Panc1 (cell line): ENCODE measurements at regions not wholly inside any gene's neighbourhood (a gene's known extent, or its start where the extent isn't known, plus 50 kb on each side); places are given as distances from the start of the nearest gene placed in this dataset.

Source experiments
- ATAC-seq: fragments of 200-7000 bp; cut with Tn5 transposase; 2 replicates; pipeline ENCODE4 v1.9.1; 2020; ENCODE audit warnings: mild to moderate bottlenecking, moderate library complexity
- BruUV-seq: library from RNA; stranded (reverse); fragments of 400-500 nt; replicated peaks from 2 replicates; lab custom pipeline; 2021; lab: Mats Ljungman, UMichigan
- CTCF ChIA-PET: fragments of 300-600 bp; sonication (Branson Sonifier 250); formaldehyde crosslinking; loops from one replicate; lab custom pipeline; 2022; ENCODE audit warnings: antibody characterized with exemption; lab: Charles Lee
- POLR2A ChIA-PET: fragments of 300-600 bp; sonication (Branson Sonifier 250); formaldehyde crosslinking; loops from one replicate; lab custom pipeline; 2022; ENCODE audit warnings: antibody characterized with exemption; lab: Charles Lee
- DNase-seq: peaks from one replicate; pipeline ENCODE4 v3.0.0-alpha.2; 2010; ENCODE audit warnings: low read depth, low spot score
- H3K27ac ChIP-seq: 2 replicates; pipeline ENCODE4 v1.5.1; 2011; ENCODE audit warnings: mild to moderate bottlenecking, low read length, inconsistent platforms
- H3K27me3 ChIP-seq: fragments of 200-500 bp; sonication (Bioruptor generic); 2 replicates; pipeline ENCODE4 v1.6.0; 2014; ENCODE audit warnings: low read length, inconsistent platforms; ENCODE audit not compliant: control insufficient read depth, insufficient read depth
- H3K36me3 ChIP-seq: fragments of 200-500 bp; sonication (Bioruptor generic); 2 replicates; pipeline ENCODE4 v1.5.1; 2014; ENCODE audit warnings: inconsistent platforms, mild to moderate bottlenecking, low read length, moderate library complexity; ENCODE audit not compliant: control insufficient read depth, insufficient read depth
- H3K4me1 ChIP-seq: 2 replicates; pipeline ENCODE4 v1.5.1; 2011; ENCODE audit warnings: inconsistent platforms, mild to moderate bottlenecking, low read length, moderate library complexity; ENCODE audit not compliant: control insufficient read depth, insufficient read depth
- H3K4me3 ChIP-seq, 2 experiments: 2 replicates each; pipeline ENCODE4 v1.5.1; 2011 to 2012; ENCODE audit warnings: low read depth in 2 of 2, low read length in 2 of 2, mild to moderate bottlenecking in 2 of 2, inconsistent platforms in 1 of 2, moderate library complexity in 1 of 2
- H3K9me3 ChIP-seq: fragments of 200-500 bp; sonication (Bioruptor generic); 2 replicates; pipeline ENCODE4 v1.5.1; 2014; ENCODE audit warnings: low read depth, mild to moderate bottlenecking, inconsistent platforms, low read length, moderate library complexity; ENCODE audit not compliant: control insufficient read depth, insufficient read depth
- CTCF ChIP-seq: fragments of 450-650 bp; IDR thresholded peaks from 2 replicates; pipeline ENCODE4 v1.5.1; 2017; ENCODE audit warnings: mild to moderate bottlenecking
- POLR2AphosphoS5 ChIP-seq: IDR thresholded peaks from 2 replicates; pipeline ENCODE4 v1.6.1; 2012; ENCODE audit warnings: mild to moderate bottlenecking, low read depth, low read length, moderate library complexity
- REST ChIP-seq, 2 experiments: IDR thresholded peaks; 2 replicates each; pipeline ENCODE4 v1.6.1; 2011 to 2012; ENCODE audit warnings: low read depth in 2 of 2, control low read depth in 1 of 2, low read length in 1 of 2, mild to moderate bottlenecking in 1 of 2, moderate library complexity in 1 of 2; ENCODE audit not compliant: insufficient read depth in 1 of 2
- SIN3A ChIP-seq: IDR thresholded peaks from 2 replicates; pipeline ENCODE4 v1.6.1; 2012; ENCODE audit warnings: low read depth, mild to moderate bottlenecking, low read length, moderate library complexity, borderline replicate concordance; ENCODE audit not compliant: insufficient read depth
- TCF7L2 ChIP-seq: IDR thresholded peaks from 2 replicates; pipeline ENCODE4 v1.6.1; 2011; ENCODE audit warnings: mild to moderate bottlenecking, low read depth, low read length, inconsistent platforms
- in situ Hi-C: cut with HindIII; loops from 2 replicates; pipeline ENCODE4 v1.10.0; 2016; ENCODE audit warnings: low sequenced_read_pairs, low pct_unique_long_range_greater_than_20kb
- intact Hi-C: fragments of 100-400 bp; cut with micrococcal nuclease; formaldehyde crosslinking; loops from one replicate; pipeline ENCODE4 v1.10.0; 2022; ENCODE audit not compliant: unreplicated experiment

GRCh38 chr13:81848291-81848690 lies 1507.4 kb upstream of the SPRY2 start:
- no peaks in the 10 kb centered on the region for H3K27me3 ChIP-seq
- no peaks in the 10 kb centered on the region for H3K4me1 ChIP-seq
- H3K4me3 ChIP-seq: no peak overlapping the region
- in situ Hi-C loops: no loop called here
- ChIA-PET POLR2A (no interaction called here), CTCF (no interaction called here)
- ATAC-seq (no peak), DNase-seq (no peak)
- intact Hi-C loops: no loop called here
- no peak for TF ChIP-seq TCF7L2
- no peak for TF ChIP-seq POLR2AphosphoS5
- no peak for TF ChIP-seq SIN3A
- no peak for TF ChIP-seq REST (IDR thresholded peaks at IDR 0.05; ENCODE audit: insufficient read depth in 1 of 2, low read depth in 2 of 2, low read length in 1 of 2)
- TF ChIP-seq CTCF: no peak
- BruUV-seq: no TSS peak
- H3K9me3 ChIP-seq: no peaks in the 10 kb centered on the region
- no peak overlapping the region for H3K27ac ChIP-seq
- H3K36me3 ChIP-seq: no peaks in the 10 kb centered on the region

GRCh38 chr13:81846771-81847170 lies 1505.8 kb upstream of the SPRY2 start:
- BruUV-seq: no TSS peak
- ChIA-PET POLR2A (no interaction called here), CTCF (no interaction called here)
- no peak overlapping the region for H3K27ac ChIP-seq
- TF ChIP-seq REST (IDR thresholded peaks at IDR 0.05; ENCODE audit: insufficient read depth in 1 of 2, low read depth in 2 of 2, low read length in 1 of 2) (no peak), POLR2AphosphoS5 (no peak), SIN3A (no peak), TCF7L2 (no peak), CTCF (no peak)
- no peak for DNase-seq
- ATAC-seq: no peak
- H3K27me3 ChIP-seq: no peaks in the 10 kb centered on the region
- H3K4me3 ChIP-seq: no peak overlapping the region
- H3K36me3 ChIP-seq: no peaks in the 10 kb centered on the region
- in situ Hi-C loops (no loop called here), intact Hi-C loops (no loop called here)
- no peaks in the 10 kb centered on the region for H3K4me1 ChIP-seq
- no peaks in the 10 kb centered on the region for H3K9me3 ChIP-seq
